K562 (cell line): ENCODE measurements at regions not wholly inside any gene's neighbourhood (a gene's known extent, or its start where the extent isn't known, plus 50 kb on each side); places are given as distances from the start of the nearest gene placed in this dataset.

Source experiments
- ATAC-seq: fragments of 200-7000 bp; cut with Tn5 transposase; 3 replicates; pipeline ENCODE4 v1.9.1; 2020; ENCODE audit warnings: moderate library complexity
- BruUV-seq: library from RNA; stranded (reverse); fragments of 400-500 nt; replicated peaks from 2 replicates; lab custom pipeline; 2021; lab: Mats Ljungman, UMichigan
- CTCF ChIA-PET: fragments of 300-600 bp; formaldehyde crosslinking; extraction: SDS; loops from one replicate; lab custom pipeline; 2021; ENCODE audit warnings: low intra/inter-chr PET ratio; lab: Yijun Ruan, JAX
- POLR2A ChIA-PET: fragments of 300-600, 350-650 bp; sonication (Branson Sonifier 250); formaldehyde crosslinking; extraction: SDS; loops from one replicate; lab custom pipeline; 2021; ENCODE audit warnings: antibody characterized with exemption, inconsistent platforms; lab: Yijun Ruan, JAX
- DNase-seq, 4 experiments: peaks; one replicate each; pipeline versions ENCODE4 v3.0.0 to v3.0.0-alpha.2; 2011 to 2018; ENCODE audit warnings: low spot score in 3 of 4, mixed read lengths in 3 of 4; ENCODE audit errors: extremely low read depth in 1 of 4
- FAIRE-seq: peaks from 2 replicates; lab custom pipeline; 2011; peaks lifted over from hg19 to GRCh38; lab: Jason Lieb, UNC
- H2AFZ ChIP-seq: 2 replicates; pipeline ENCODE4 v1.6.0; 2011; ENCODE audit warnings: low read depth, low read length, control low read depth, inconsistent platforms
- H3K27ac ChIP-seq: fragments of 200-600 bp; 3 replicates; pipeline ENCODE4 v1.8.0; 2011; ENCODE audit warnings: low read depth, mild to moderate bottlenecking, control low read depth, inconsistent platforms, low read length, moderate library complexity, mixed read lengths; ENCODE audit errors: extremely low read depth
- H3K27me3 ChIP-seq, 2 experiments: fragments of 300-600 bp in 1 of 2; 2 replicates in 1 of 2; 3 replicates in 1 of 2; pipeline versions ENCODE4 v1.6.0 to v1.8.0; 2011; ENCODE audit warnings: inconsistent platforms in 2 of 2, low read length in 2 of 2, mild to moderate bottlenecking in 1 of 2, mixed read lengths in 1 of 2, moderate library complexity in 1 of 2; ENCODE audit not compliant: control insufficient read depth in 2 of 2, insufficient read depth in 2 of 2
- H3K36me3 ChIP-seq: fragments of 300-600 bp; 3 replicates; pipeline ENCODE4 v1.8.0; 2011; ENCODE audit warnings: mild to moderate bottlenecking, low read length, inconsistent platforms; ENCODE audit not compliant: control insufficient read depth, insufficient read depth
- H3K4me1 ChIP-seq, 2 experiments: fragments of 200-600 bp in 1 of 2; replicated peaks in 1 of 2; 2 replicates in 1 of 2; 3 replicates in 1 of 2; pipeline versions ENCODE4 v1.5.1 to v1.8.0; 2011; ENCODE audit warnings: inconsistent platforms in 2 of 2, low read length in 2 of 2, mild to moderate bottlenecking in 1 of 2, mixed read lengths in 1 of 2, moderate library complexity in 1 of 2; ENCODE audit not compliant: control insufficient read depth in 2 of 2, insufficient read depth in 2 of 2
- H3K4me2 ChIP-seq: 2 replicates; pipeline ENCODE4 v1.6.1; 2011; ENCODE audit warnings: low read length, control low read depth, inconsistent platforms, mixed read lengths; ENCODE audit not compliant: insufficient read depth
- H3K4me3 ChIP-seq: fragments of 200-600 bp; sonication (generic), shearing (Covaris generic); 2 replicates; pipeline ENCODE4 v1.5.1; 2016; ENCODE audit warnings: control low read depth, inconsistent platforms
- H3K79me2 ChIP-seq: fragments of 200-600 bp; 3 replicates; pipeline ENCODE4 v1.8.0; 2011; ENCODE audit warnings: low read length, inconsistent platforms; ENCODE audit not compliant: control insufficient read depth, insufficient read depth
- H3K9ac ChIP-seq, 2 experiments: 2 replicates each; pipeline versions ENCODE4 v1.6.0 to v1.6.1; 2011; ENCODE audit warnings: low read depth in 2 of 2, low read length in 2 of 2, control low read depth in 1 of 2, inconsistent platforms in 1 of 2, mild to moderate bottlenecking in 1 of 2, mixed read lengths in 1 of 2; ENCODE audit not compliant: insufficient read depth in 1 of 2
- H3K9me1 ChIP-seq: one replicate; pipeline ENCODE4 v1.6.0; 2011; ENCODE audit warnings: inconsistent platforms, mild to moderate bottlenecking, low read length, moderate library complexity; ENCODE audit not compliant: control insufficient read depth, insufficient read depth
- H3K9me3 ChIP-seq: replicated peaks from 2 replicates; pipeline ENCODE4 v1.5.1; 2011; ENCODE audit warnings: low read depth, low read length, inconsistent platforms; ENCODE audit not compliant: control insufficient read depth, insufficient read depth
- H4K20me1 ChIP-seq: replicated peaks from 2 replicates; pipeline ENCODE4 v1.6.1; 2011; ENCODE audit warnings: low read length, inconsistent platforms, mixed read lengths; ENCODE audit not compliant: control insufficient read depth, insufficient read depth
- CTCF ChIP-seq, 3 experiments: IDR thresholded peaks in 2 of 3; conservative IDR thresholded peaks in 1 of 3; 2 replicates each; pipeline ENCODE4 v1.5.1; 2011 to 2012; ENCODE audit warnings: low read length in 3 of 3, mild to moderate bottlenecking in 3 of 3, control low read depth in 2 of 3, improper control_type of control experiment in 1 of 3, inconsistent platforms in 1 of 3, low read depth in 1 of 3, mixed read lengths in 1 of 3, moderate library complexity in 1 of 3; ENCODE audit not compliant: insufficient read depth in 2 of 3
- MAFF ChIP-seq: IDR thresholded peaks from 2 replicates; pipeline ENCODE4 v1.6.1; 2012; ENCODE audit warnings: low read length, improper control_type of control experiment
- RAD21 ChIP-seq, 2 experiments: fragments of 250-450 bp in 1 of 2; fragments of 450-650 bp in 1 of 2; sonication (Bioruptor Pico) in 1 of 2; formaldehyde crosslinking in 1 of 2; IDR thresholded peaks in 1 of 2; conservative IDR thresholded peaks in 1 of 2; 2 replicates each; pipeline versions ENCODE4 v1.4.0 to v1.8.0; 2020 to 2022; ENCODE audit warnings: mild to moderate bottlenecking in 2 of 2, moderate library complexity in 1 of 2
- REST ChIP-seq, 2 experiments: fragments of 450-650 bp; formaldehyde crosslinking in 1 of 2; IDR thresholded peaks; 2 replicates each; pipeline versions ENCODE4 v1.4.0 to v1.6.1; 2014 to 2020; ENCODE audit warnings: mild to moderate bottlenecking in 2 of 2, borderline replicate concordance in 1 of 2, low read depth in 1 of 2
- SMC3 ChIP-seq: conservative IDR thresholded peaks from 2 replicates; pipeline ENCODE4 v1.6.1; 2011; ENCODE audit warnings: low read depth, low read length, improper control_type of control experiment; ENCODE audit not compliant: insufficient read depth
- THRA ChIP-seq: fragments of 450-650 bp; IDR thresholded peaks from 2 replicates; pipeline ENCODE4 v1.6.1; 2017; ENCODE audit warnings: mild to moderate bottlenecking, moderate library complexity
- WGBS: fragments of 100-300 bp; shearing (Covaris generic); methylation state at CpG from one replicate; pipeline ENCODE4 v1.1.6; 2016; ENCODE audit warnings: low coverage, mixed read lengths; ENCODE audit not compliant: insufficient coverage; ENCODE audit errors: missing lambda C conversion rate; 5-methylcytosine and 5-hydroxymethylcytosine counted together
- in situ Hi-C: fragments of 300-500 bp; cut with MboI; formaldehyde crosslinking; loops from 4 replicates; pipeline ENCODE4 v1.15.0; 2018; ENCODE audit warnings: inconsistent platforms, mixed read lengths
- intact Hi-C: fragments of 100-400 bp; cut with micrococcal nuclease; formaldehyde crosslinking; loops from 2 replicates; pipeline ENCODE4 v1.14.2; 2022

- TF ChIP-seq SMC3 = peak; percentile 59; the same call in 1 of the 2 replicates
- no peak for TF ChIP-seq MAFF
- peak; percentile 32; the same call in 1 of the 2 replicates for TF ChIP-seq REST (IDR thresholded peaks at IDR 0.05; ENCODE audit: borderline replicate concordance)
- no peak for TF ChIP-seq REST (CRISPR knock-in tag; IDR thresholded peaks at IDR 0.05; ENCODE audit: low read depth)
- TF ChIP-seq THRA = no peak
- TF ChIP-seq RAD21 (CRISPR knock-in tag; conservative IDR thresholded peaks at IDR 0.05 in 1 of 2, IDR thresholded peaks at IDR 0.05 in 1 of 2) = peak; percentile 36 to 71
- peak; percentile 52 to 65 (median 61) for TF ChIP-seq CTCF (IDR thresholded peaks at IDR 0.05 in 2 of 3, conservative IDR thresholded peaks at IDR 0.05 in 1 of 3; ENCODE audit: insufficient read depth in 2 of 3, low read depth in 1 of 3, low read length in 3 of 3)
- WGBS = 30% methylated on average over 2 of the region's 3 CpGs
- Histone ChIP-seq H3K9ac (no peak overlapping the region), H4K20me1 (no peaks in the 10 kb centered on the region), H3K79me2 (no peaks in the 10 kb centered on the region), H3K9me3 (no peaks in the 10 kb centered on the region), H3K27me3 (no peaks in the 10 kb centered on the region; a peak in 1 of 5 replicates), H3K27ac (no peak overlapping the region), H3K9me1 (no peaks in the 10 kb centered on the region), H3K4me2 (no peak overlapping the region), H3K36me3 (no peaks in the 10 kb centered on the region), H3K4me1 (no peaks in the 10 kb centered on the region), H2AFZ (no peak overlapping the region), H3K4me3 (no peak overlapping the region)
- peak; percentile 30 to 54 (median 40) for DNase-seq
- POLR2A ChIA-PET = no interaction called here
- in situ Hi-C loops = no loop called here
- BruUV-seq = no TSS peak
- intact Hi-C loops = loop anchor here (10.0 kb wide), 1 partner anchor 127 kb away; no protein-coding TSS in a partner anchor
- peak; percentile 80 for ATAC-seq
- no peak for FAIRE-seq
- CTCF ChIA-PET = interaction anchor here (0.8 kb wide), 1 partner anchor 25 kb away, joined by 3 read pairs; no protein-coding TSS in a partner anchor
These were observed 108.6 kb downstream of the ACER2 start for GRCh38 chr9:19517202-19517942.
